SK-N-SH treated with all-trans-retinoic acid at 6 μM for 48 hours (cell line): ENCODE measurements at regions not wholly inside any gene's neighbourhood (a gene's known extent, or its start where the extent isn't known, plus 50 kb on each side); places are given as distances from the start of the nearest gene placed in this dataset.

ENCODE experiments used
- ATAC-seq: fragments of 200-7000 bp; cut with Tn5 transposase; 3 replicates; pipeline ENCODE4 v1.9.1; 2020; ENCODE audit warnings: mild to moderate bottlenecking, moderate library complexity
- ARNTL ChIP-seq: fragments of 450-650 bp; formaldehyde crosslinking; IDR thresholded peaks from 2 replicates; pipeline ENCODE4 v1.5.0; 2020; ENCODE audit warnings: low read depth, mild to moderate bottlenecking, moderate library complexity, borderline replicate concordance
- BACH2 ChIP-seq: fragments of 250-450 bp; sonication (Bioruptor Pico); IDR thresholded peaks from 2 replicates; pipeline ENCODE4 v1.9.0; 2021; ENCODE audit warnings: mild to moderate bottlenecking, borderline replicate concordance
- CSDC2 ChIP-seq: fragments of 250-450 bp; sonication (Bioruptor Pico); IDR thresholded peaks from 2 replicates; pipeline ENCODE4 v1.5.0; 2020; ENCODE audit warnings: mild to moderate bottlenecking, moderate library complexity
- CSRNP3 ChIP-seq: fragments of 250-450 bp; sonication (Bioruptor Pico); IDR thresholded peaks from 2 replicates; pipeline ENCODE4 v1.5.1; 2021; ENCODE audit warnings: mild to moderate bottlenecking, moderate library complexity
- ESRRG ChIP-seq: fragments of 250-450 bp; sonication (Bioruptor Pico); IDR thresholded peaks from 2 replicates; pipeline ENCODE4 v1.6.1; 2021; ENCODE audit warnings: mild to moderate bottlenecking
- GLIS3 ChIP-seq: fragments of 250-450 bp; sonication (Bioruptor Pico); IDR thresholded peaks from 2 replicates; pipeline ENCODE4 v1.5.0; 2020; ENCODE audit warnings: mild to moderate bottlenecking, moderate library complexity
- ISL1 ChIP-seq: fragments of 250-450 bp; sonication (Bioruptor Pico); IDR thresholded peaks from 2 replicates; pipeline ENCODE4 v2.1.2; 2022; ENCODE audit warnings: mild to moderate bottlenecking, moderate library complexity
- OSR1 ChIP-seq: fragments of 250-450 bp; sonication (Bioruptor Pico); IDR thresholded peaks from 2 replicates; pipeline ENCODE4 v1.8.0; 2022; ENCODE audit warnings: moderate library complexity, mild to moderate bottlenecking, inconsistent platforms
- PPARA ChIP-seq: fragments of 250-450 bp; sonication (Bioruptor Pico); IDR thresholded peaks from 2 replicates; pipeline ENCODE4 v1.5.0; 2020; ENCODE audit warnings: mild to moderate bottlenecking, borderline replicate concordance
- RARB ChIP-seq: fragments of 250-450 bp; sonication (Bioruptor Pico); IDR thresholded peaks from 2 replicates; pipeline ENCODE4 v1.8.0; 2021; ENCODE audit warnings: mild to moderate bottlenecking, moderate library complexity
- SNAI2 ChIP-seq: fragments of 250-450 bp; sonication (Bioruptor Pico); IDR thresholded peaks from 2 replicates; pipeline ENCODE4 v1.5.0; 2020; ENCODE audit warnings: mild to moderate bottlenecking, moderate library complexity
- TCF4 ChIP-seq: fragments of 250-450 bp; sonication (Bioruptor Pico); IDR thresholded peaks from 2 replicates; pipeline ENCODE4 v1.8.0; 2021; ENCODE audit warnings: mild to moderate bottlenecking, moderate library complexity, borderline replicate concordance
- TOX ChIP-seq: fragments of 250-450 bp; sonication (Bioruptor Pico); IDR thresholded peaks from 2 replicates; pipeline ENCODE4 v1.8.0; 2021; ENCODE audit warnings: mild to moderate bottlenecking, moderate library complexity, borderline replicate concordance
- ZC3H10 ChIP-seq: fragments of 250-450 bp; sonication (Bioruptor Pico); IDR thresholded peaks from 2 replicates; pipeline ENCODE4 v1.5.1; 2021; ENCODE audit warnings: mild to moderate bottlenecking, moderate library complexity
- ZFP3 ChIP-seq: fragments of 250-450 bp; sonication (Bioruptor Pico); IDR thresholded peaks from 2 replicates; pipeline ENCODE4 v1.5.0; 2020; ENCODE audit warnings: mild to moderate bottlenecking, moderate library complexity
- ZFP30 ChIP-seq: fragments of 450-650 bp; formaldehyde crosslinking; IDR thresholded peaks from 2 replicates; pipeline ENCODE4 v1.5.0; 2022; ENCODE audit warnings: mild to moderate bottlenecking, moderate library complexity
- ZNF565 ChIP-seq: fragments of 450-650 bp; formaldehyde crosslinking; conservative IDR thresholded peaks from 2 replicates; pipeline ENCODE4 v1.5.0; 2020; ENCODE audit warnings: low read depth, mild to moderate bottlenecking, moderate library complexity
- ZNF70 ChIP-seq: fragments of 450-650 bp; formaldehyde crosslinking; IDR thresholded peaks from 2 replicates; pipeline ENCODE4 v1.5.0; 2020; ENCODE audit warnings: mild to moderate bottlenecking, moderate library complexity
- ZNF8 ChIP-seq: fragments of 450-650 bp; formaldehyde crosslinking; IDR thresholded peaks from 2 replicates; pipeline ENCODE4 v1.5.0; 2020; ENCODE audit warnings: mild to moderate bottlenecking, moderate library complexity
- TF ChIP-seq, protein P1 (sequence below): fragments of 250-450 bp; sonication (Bioruptor Pico); IDR thresholded peaks from 2 replicates; pipeline ENCODE4 v1.5.1; 2020; ENCODE audit warnings: low read depth, mild to moderate bottlenecking, moderate library complexity
- TF ChIP-seq, protein P2 (sequence below): fragments of 250-450 bp; sonication (Bioruptor Pico); IDR thresholded peaks from 2 replicates; pipeline ENCODE4 v1.8.0; 2020; ENCODE audit warnings: mild to moderate bottlenecking, moderate library complexity, borderline replicate concordance
- TF ChIP-seq, protein P3 (sequence below): fragments of 250-450 bp; sonication (Bioruptor Pico); IDR thresholded peaks from 2 replicates; pipeline ENCODE4 v1.8.0; 2021; ENCODE audit warnings: low read depth, mild to moderate bottlenecking, moderate library complexity, borderline replicate concordance

DNA sequence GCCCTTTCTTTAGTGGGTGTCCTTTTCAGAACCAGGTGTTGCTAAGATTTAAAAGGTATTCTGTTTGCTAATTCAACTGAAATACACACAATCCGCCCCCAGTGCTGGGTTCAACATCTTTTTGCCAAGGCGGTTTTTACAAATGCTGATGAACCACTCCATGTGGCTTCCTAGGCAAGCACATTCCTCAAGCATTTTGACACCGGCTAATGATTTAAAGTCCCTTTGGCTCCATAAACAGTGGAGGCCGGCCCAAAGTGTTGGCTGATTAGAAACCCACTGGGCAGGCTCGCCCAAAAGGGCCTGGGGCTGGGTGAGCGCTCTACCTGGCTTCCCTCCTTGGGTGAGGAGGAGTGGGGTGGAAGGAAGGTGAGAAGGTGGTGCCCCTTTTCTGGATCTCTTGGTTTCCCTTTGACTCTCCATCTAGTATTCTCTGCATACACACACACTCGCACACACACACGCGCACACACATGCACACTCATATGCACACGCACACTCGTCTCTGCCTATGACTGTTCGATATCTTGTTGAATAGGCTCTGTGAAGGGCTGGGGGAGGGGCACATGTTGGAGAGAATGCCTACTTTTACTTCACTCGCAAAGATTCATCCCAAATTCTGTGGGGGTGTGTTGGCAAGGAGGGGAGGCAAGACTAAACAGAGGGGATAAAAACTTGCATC, 66.7 kb upstream of the ARMC2 start:
- ATAC-seq: peak; percentile 9; the same call in 2 of the 3 replicates
- TF ChIP-seq, protein P1, sequence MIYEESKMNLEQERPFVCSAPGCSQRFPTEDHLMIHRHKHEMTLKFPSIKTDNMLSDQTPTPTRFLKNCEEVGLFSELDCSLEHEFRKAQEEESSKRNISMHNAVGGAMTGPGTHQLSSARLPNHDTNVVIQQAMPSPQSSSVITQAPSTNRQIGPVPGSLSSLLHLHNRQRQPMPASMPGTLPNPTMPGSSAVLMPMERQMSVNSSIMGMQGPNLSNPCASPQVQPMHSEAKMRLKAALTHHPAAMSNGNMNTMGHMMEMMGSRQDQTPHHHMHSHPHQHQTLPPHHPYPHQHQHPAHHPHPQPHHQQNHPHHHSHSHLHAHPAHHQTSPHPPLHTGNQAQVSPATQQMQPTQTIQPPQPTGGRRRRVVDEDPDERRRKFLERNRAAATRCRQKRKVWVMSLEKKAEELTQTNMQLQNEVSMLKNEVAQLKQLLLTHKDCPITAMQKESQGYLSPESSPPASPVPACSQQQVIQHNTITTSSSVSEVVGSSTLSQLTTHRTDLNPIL (CRISPR knock-in tag): no peak
- no peak for TF ChIP-seq CSDC2
- no peak for TF ChIP-seq RARB (CRISPR knock-in tag)
- TF ChIP-seq PPARA (CRISPR knock-in tag): no peak
- TF ChIP-seq SNAI2 (CRISPR knock-in tag): no peak
- TF ChIP-seq OSR1 (CRISPR knock-in tag): no peak
- no peak for TF ChIP-seq CSRNP3 (CRISPR knock-in tag)
- TF ChIP-seq, protein P2, sequence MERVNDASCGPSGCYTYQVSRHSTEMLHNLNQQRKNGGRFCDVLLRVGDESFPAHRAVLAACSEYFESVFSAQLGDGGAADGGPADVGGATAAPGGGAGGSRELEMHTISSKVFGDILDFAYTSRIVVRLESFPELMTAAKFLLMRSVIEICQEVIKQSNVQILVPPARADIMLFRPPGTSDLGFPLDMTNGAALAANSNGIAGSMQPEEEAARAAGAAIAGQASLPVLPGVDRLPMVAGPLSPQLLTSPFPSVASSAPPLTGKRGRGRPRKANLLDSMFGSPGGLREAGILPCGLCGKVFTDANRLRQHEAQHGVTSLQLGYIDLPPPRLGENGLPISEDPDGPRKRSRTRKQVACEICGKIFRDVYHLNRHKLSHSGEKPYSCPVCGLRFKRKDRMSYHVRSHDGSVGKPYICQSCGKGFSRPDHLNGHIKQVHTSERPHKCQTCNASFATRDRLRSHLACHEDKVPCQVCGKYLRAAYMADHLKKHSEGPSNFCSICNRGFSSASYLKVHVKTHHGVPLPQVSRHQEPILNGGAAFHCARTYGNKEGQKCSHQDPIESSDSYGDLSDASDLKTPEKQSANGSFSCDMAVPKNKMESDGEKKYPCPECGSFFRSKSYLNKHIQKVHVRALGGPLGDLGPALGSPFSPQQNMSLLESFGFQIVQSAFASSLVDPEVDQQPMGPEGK (CRISPR knock-in tag): no peak
- TF ChIP-seq ZFP30 (CRISPR knock-in tag): no peak
- TF ChIP-seq, protein P3, sequence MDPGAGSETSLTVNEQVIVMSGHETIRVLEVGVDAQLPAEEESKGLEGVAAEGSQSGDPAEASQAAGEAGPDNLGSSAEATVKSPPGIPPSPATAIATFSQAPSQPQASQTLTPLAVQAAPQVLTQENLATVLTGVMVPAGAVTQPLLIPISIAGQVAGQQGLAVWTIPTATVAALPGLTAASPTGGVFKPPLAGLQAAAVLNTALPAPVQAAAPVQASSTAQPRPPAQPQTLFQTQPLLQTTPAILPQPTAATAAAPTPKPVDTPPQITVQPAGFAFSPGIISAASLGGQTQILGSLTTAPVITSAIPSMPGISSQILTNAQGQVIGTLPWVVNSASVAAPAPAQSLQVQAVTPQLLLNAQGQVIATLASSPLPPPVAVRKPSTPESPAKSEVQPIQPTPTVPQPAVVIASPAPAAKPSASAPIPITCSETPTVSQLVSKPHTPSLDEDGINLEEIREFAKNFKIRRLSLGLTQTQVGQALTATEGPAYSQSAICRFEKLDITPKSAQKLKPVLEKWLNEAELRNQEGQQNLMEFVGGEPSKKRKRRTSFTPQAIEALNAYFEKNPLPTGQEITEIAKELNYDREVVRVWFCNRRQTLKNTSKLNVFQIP (CRISPR knock-in tag): no peak
- no peak for TF ChIP-seq ISL1 (CRISPR knock-in tag)
- TF ChIP-seq ZNF8 (CRISPR knock-in tag): no peak
- TF ChIP-seq BACH2 (CRISPR knock-in tag): no peak
- TF ChIP-seq TCF4 (CRISPR knock-in tag): no peak
- no peak for TF ChIP-seq ZC3H10

DNA sequence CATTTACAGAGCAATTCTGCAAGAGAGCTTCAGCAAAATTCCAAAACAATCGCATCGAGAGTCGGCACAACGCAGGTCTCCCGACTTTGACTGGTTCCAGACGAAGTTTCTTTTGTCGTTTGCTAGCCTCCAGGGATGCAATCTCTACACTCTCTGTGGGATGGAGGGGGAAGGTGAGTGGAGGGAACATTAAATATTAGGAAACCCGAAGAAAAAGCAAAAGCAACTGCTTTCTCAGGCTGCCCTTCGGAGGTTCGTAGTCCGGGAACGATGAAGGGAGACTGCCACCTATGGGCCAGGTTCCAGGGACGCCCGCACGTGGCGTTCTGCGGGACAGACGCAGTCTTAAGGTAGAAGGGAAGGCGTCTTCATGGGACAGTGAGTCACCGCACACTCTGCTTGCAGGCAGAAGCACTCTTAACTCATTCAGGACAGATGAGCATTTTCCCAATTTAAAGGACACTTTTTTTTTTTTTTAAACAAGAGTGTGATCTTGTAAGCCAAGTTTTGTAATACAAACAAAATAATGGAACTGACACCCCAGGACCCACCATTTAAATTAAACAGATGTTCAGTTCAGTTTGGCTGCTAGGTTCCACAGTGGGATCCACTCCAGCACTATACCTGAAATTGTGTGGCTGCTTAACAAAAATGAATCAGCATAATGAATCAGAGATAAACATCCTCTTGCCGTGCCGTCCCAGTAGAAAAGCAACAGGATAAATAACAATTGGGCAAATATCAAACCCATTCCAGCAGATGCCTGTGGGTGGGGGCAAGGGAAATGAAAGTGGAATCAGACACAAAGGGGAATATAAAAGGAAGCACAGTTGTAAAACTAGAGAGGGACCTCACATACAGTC, 65.8 kb upstream of the ARMC2 start:
- ATAC-seq: peak; percentile 96

GRCh38 chr6:108785653-108786052, 62.6 kb upstream of the ARMC2 start:
- no peak for ATAC-seq
- TF ChIP-seq, protein P3 (CRISPR knock-in tag): no peak
- TF ChIP-seq ZNF565: no peak
- no peak for TF ChIP-seq TOX
- TF ChIP-seq ZNF8 (CRISPR knock-in tag): no peak
- no peak for TF ChIP-seq ESRRG (CRISPR knock-in tag)
- no peak for TF ChIP-seq ZC3H10
- TF ChIP-seq GLIS3 (CRISPR knock-in tag): no peak
- no peak for TF ChIP-seq ZNF70 (CRISPR knock-in tag)
- TF ChIP-seq, protein P2 (CRISPR knock-in tag): no peak
- TF ChIP-seq ZFP3 (CRISPR knock-in tag): no peak
- TF ChIP-seq OSR1 (CRISPR knock-in tag): no peak
- no peak for TF ChIP-seq SNAI2 (CRISPR knock-in tag)
- TF ChIP-seq TCF4 (CRISPR knock-in tag): no peak
- TF ChIP-seq RARB (CRISPR knock-in tag): no peak
- TF ChIP-seq ARNTL: no peak

More for the DNA sequence above, 65.8 kb upstream of the ARMC2 start:
- no peak for TF ChIP-seq CSDC2
- TF ChIP-seq PPARA (CRISPR knock-in tag): no peak
- no peak for TF ChIP-seq RARB (CRISPR knock-in tag)
- TF ChIP-seq ZNF70 (CRISPR knock-in tag): no peak
- no peak for TF ChIP-seq CSRNP3 (CRISPR knock-in tag)
- TF ChIP-seq, all 23 proteins: peak for 0
